A549 (cell line): ENCODE measurements at regions not wholly inside any gene's neighbourhood (a gene's known extent, or its start where the extent isn't known, plus 50 kb on each side); places are given as distances from the start of the nearest gene placed in this dataset.
"Not testable (repeated sequence)": the region's sequence is repeated elsewhere in the genome, so short reads cannot be mapped to it uniquely, and the experiment has no call there.

ENCODE experiments used
- ATAC-seq, 2 experiments: fragments of 200-7000 bp in 1 of 2; fragments of >200 bp in 1 of 2; cut with Nextera tagmentation in 1 of 2; cut with Tn5 transposase in 1 of 2; 3 replicates each; pipeline versions ENCODE4 v1.8.0 to v1.9.1; 2018 to 2020; ENCODE audit warnings: mild to moderate bottlenecking in 1 of 2, moderate library complexity in 1 of 2
- CTCF ChIA-PET: fragments of 300-600 bp; sonication (Branson Sonifier 250); formaldehyde crosslinking; extraction: SDS; loops from one replicate; lab custom pipeline; 2021; ENCODE audit warnings: antibody characterized with exemption, inconsistent platforms; lab: Yijun Ruan, JAX
- POLR2A ChIA-PET: fragments of 350-600 bp; formaldehyde crosslinking; extraction: SDS; loops from one replicate; lab custom pipeline; 2021; ENCODE audit warnings: antibody characterized with exemption, inconsistent platforms; lab: Yijun Ruan, JAX
- DNase-seq, 2 experiments: peaks; one replicate each; pipeline versions ENCODE4 v3.0.0 to v3.0.0-alpha.2; 2011 to 2016; ENCODE audit warnings: low read depth in 1 of 2, low spot score in 1 of 2
- FAIRE-seq: peaks from 2 replicates; lab custom pipeline; 2011; peaks lifted over from hg19 to GRCh38; lab: Jason Lieb, UNC
- H3K27ac ChIP-seq, 2 experiments: fragments of >200 bp; sonication (Bioruptor Twin); formaldehyde crosslinking; 3 replicates each; pipeline ENCODE4 v1.5.1; 2016 to 2017
- H3K4me1 ChIP-seq: fragments of >200 bp; sonication (Bioruptor Twin); formaldehyde crosslinking; 3 replicates; pipeline ENCODE4 v1.6.1; 2016
- H3K4me2 ChIP-seq: fragments of >200 bp; sonication (Bioruptor Twin); formaldehyde crosslinking; 3 replicates; pipeline ENCODE4 v1.6.1; 2016
- H3K4me3 ChIP-seq: fragments of >200 bp; sonication (Bioruptor Twin); formaldehyde crosslinking; 3 replicates; pipeline ENCODE4 v1.5.1; 2016
- H3K9me3 ChIP-seq: fragments of >200 bp; sonication (Bioruptor Twin); formaldehyde crosslinking; 3 replicates; pipeline ENCODE4 v1.6.1; 2016
- BCL3 ChIP-seq: fragments of >200 bp; sonication (Bioruptor Twin); formaldehyde crosslinking; IDR thresholded peaks from 3 replicates; pipeline ENCODE4 v1.6.1; 2016
- BHLHE40 ChIP-seq: IDR thresholded peaks from 2 replicates; pipeline ENCODE4 v1.6.1; 2012; ENCODE audit warnings: low read depth, low read length, inconsistent platforms
- CBX8 ChIP-seq: fragments of 200-600 bp; sonication (generic); IDR thresholded peaks from 2 replicates; pipeline ENCODE4 v1.6.1; 2016
- FOSB ChIP-seq: fragments of 250-450 bp; sonication (Bioruptor Pico); IDR thresholded peaks from 2 replicates; pipeline ENCODE4 v1.5.0; 2020; ENCODE audit warnings: mild to moderate bottlenecking, moderate library complexity
- FOXS1 ChIP-seq: fragments of 250-450 bp; sonication (Bioruptor Pico); IDR thresholded peaks from 2 replicates; pipeline ENCODE4 v1.5.0; 2020; ENCODE audit warnings: mild to moderate bottlenecking, moderate library complexity
- GATA3 ChIP-seq: IDR thresholded peaks from 2 replicates; pipeline ENCODE4 v1.6.1; 2012; ENCODE audit warnings: borderline replicate concordance
- HES2 ChIP-seq: fragments of >200 bp; sonication (Bioruptor Twin); formaldehyde crosslinking; IDR thresholded peaks from 2 replicates; pipeline ENCODE4 v1.6.1; 2016
- HEYL ChIP-seq: fragments of 250-450 bp; sonication (Bioruptor Pico); IDR thresholded peaks from 2 replicates; pipeline ENCODE4 v1.8.0; 2021; ENCODE audit warnings: mild to moderate bottlenecking, moderate library complexity
- HOXB13 ChIP-seq: fragments of 250-450 bp; sonication (Bioruptor Pico); IDR thresholded peaks from 2 replicates; pipeline ENCODE4 v1.5.0; 2020; ENCODE audit warnings: low read depth, mild to moderate bottlenecking, moderate library complexity
- KDM1A ChIP-seq: fragments of 200-600 bp; sonication (generic); IDR thresholded peaks from 2 replicates; pipeline ENCODE4 v1.6.1; 2016; ENCODE audit warnings: low read depth, mild to moderate bottlenecking
- KDM5A ChIP-seq: fragments of 200-600 bp; sonication (generic); IDR thresholded peaks from 2 replicates; pipeline ENCODE4 v1.6.1; 2016; ENCODE audit warnings: antibody characterized with exemption, mild to moderate bottlenecking
- MAFK ChIP-seq: fragments of 450-650 bp; IDR thresholded peaks from 2 replicates; pipeline ENCODE4 v1.6.1; 2014; ENCODE audit not compliant: partially characterized antibody
- MAX ChIP-seq: IDR thresholded peaks from 2 replicates; pipeline ENCODE4 v1.6.1; 2012
- NFE2L2 ChIP-seq: fragments of 150-350 bp; conservative IDR thresholded peaks from 2 replicates; pipeline ENCODE4 v1.6.1; 2014; ENCODE audit warnings: low read length
- NPAS2 ChIP-seq: fragments of 250-450 bp; sonication (Bioruptor Pico); IDR thresholded peaks from 2 replicates; pipeline ENCODE4 v1.8.0; 2022; ENCODE audit warnings: mild to moderate bottlenecking, moderate library complexity, borderline replicate concordance
- NR3C1 ChIP-seq: fragments of >200 bp; sonication (Bioruptor Twin); formaldehyde crosslinking; IDR thresholded peaks from 3 replicates; pipeline ENCODE4 v1.6.1; 2017
- USF2 ChIP-seq: fragments of 450-650 bp; IDR thresholded peaks from 2 replicates; pipeline ENCODE4 v1.6.1; 2014; ENCODE audit warnings: antibody characterized with exemption
- ZSCAN20 ChIP-seq: fragments of 250-450 bp; sonication (Bioruptor Pico); IDR thresholded peaks from 2 replicates; pipeline ENCODE4 v1.8.0; 2022; ENCODE audit warnings: mild to moderate bottlenecking, moderate library complexity
- WGBS: methylation state at CpG from one replicate; pipeline ENCODE4 v1.1.6; 2017; ENCODE audit errors: missing lambda C conversion rate; 5-methylcytosine and 5-hydroxymethylcytosine counted together

GRCh38 chr12:112686373-112686772 is 105.2 kb upstream of the RPH3A start:
- Histone ChIP-seq H3K4me1 (peaks cover 11% of the 10 kb centered on the region; the same call in 1 of the 3 replicates), H3K27ac (no peak overlapping the region), H3K9me3 (peaks cover 5% of the 10 kb centered on the region; the same call in 1 of the 3 replicates), H3K4me3 (no peak overlapping the region)
- ChIA-PET CTCF (no interaction called here), POLR2A (no interaction called here)
- WGBS: 21% methylated on average over 2 of the region's 2 CpGs
- peak; percentile 43 to 58; a peak in 3 of 6 replicates for ATAC-seq
- TF ChIP-seq MAFK: no peak
- peak; percentile 41; the same call in 1 of the 2 replicates for TF ChIP-seq MAX
- TF ChIP-seq KDM5A: no peak
- TF ChIP-seq, all 56 proteins: peak for 1
- FAIRE-seq (no peak), DNase-seq (peak in 1 of 2 experiments; percentile 48)
- H3K4me2 ChIP-seq: no peak overlapping the region

GRCh38 chr12:112694065-112694464 is 97.5 kb upstream of the RPH3A start:
- ChIA-PET CTCF (interaction anchor here (0.6 to 0.7 kb wide), 2 partner anchors 670 to 973 kb away, joined by 3 to 4 read pairs; no protein-coding TSS in a partner anchor), POLR2A (no interaction called here)
- H3K9me3 ChIP-seq: peaks cover 9% of the 10 kb centered on the region; the same call in 1 of the 3 replicates
- no peak overlapping the region for H3K4me2 ChIP-seq
- FAIRE-seq: no peak
- WGBS: 49% methylated on average over 9 of the region's 9 CpGs
- no peak for DNase-seq
- H3K27ac ChIP-seq: no peak overlapping the region
- ATAC-seq: no peak
- H3K4me3 ChIP-seq: no peak overlapping the region
- TF ChIP-seq HEYL (CRISPR knock-in tag) (no peak), ZSCAN20 (CRISPR knock-in tag) (no peak), NFE2L2 (no peak), NPAS2 (CRISPR knock-in tag) (no peak), NR3C1 (no peak), GATA3 (no peak)
- H3K4me1 ChIP-seq: no peaks in the 10 kb centered on the region

- whole genome bisulfite sequencing: 40% methylated on average over 7 of the region's 7 CpGs
- H3K4me2 ChIP-seq, CTCF ChIA-PET, H3K9me3 ChIP-seq, H3K4me1 ChIP-seq, ATAC-seq, DNase-seq, POLR2A ChIA-PET, H3K27ac ChIP-seq, H3K4me3 ChIP-seq, FAIRE-seq: not testable (repeated sequence)
Observed at GRCh38 chr12:112697441-112697840, 94.1 kb upstream of the RPH3A start.

GRCh38 chr12:112705037-112705632 is 86.4 kb upstream of the RPH3A start:
- peak; percentile 54 to 76; a peak in 4 of 6 replicates for ATAC-seq
- peak in 1 of 2 experiments; percentile 38 for DNase-seq
- peak; percentile 74 for FAIRE-seq
- peaks cover 3% of the 10 kb centered on the region; the same call in 1 of the 3 replicates for H3K4me1 ChIP-seq
- H3K4me2 ChIP-seq: no peak overlapping the region
- no peaks in the 10 kb centered on the region for H3K9me3 ChIP-seq
- H3K4me3 ChIP-seq: no peak overlapping the region
- TF ChIP-seq HOXB13 (CRISPR knock-in tag): no peak
- no peak for TF ChIP-seq FOSB (CRISPR knock-in tag)
- TF ChIP-seq BHLHE40: no peak
- no peak for TF ChIP-seq HES2
- TF ChIP-seq BCL3: no peak
- no peak for TF ChIP-seq KDM1A
- CTCF ChIA-PET: no interaction called here
- no peak overlapping the region for H3K27ac ChIP-seq
- POLR2A ChIA-PET: no interaction called here

GRCh38 chr12:112710414-112710813 is 81.1 kb upstream of the RPH3A start:
- DNase-seq: peak in 1 of 2 experiments; percentile 21
- ATAC-seq: peak; percentile 33 to 63; a peak in 3 of 6 replicates
- peak overlapping the region; percentile 19; the same call in 1 of the 3 replicates for H3K4me2 ChIP-seq
- CTCF ChIA-PET: interaction anchor here (1.1 to 1.3 kb wide), 2 partner anchors 10 to 29 kb away, joined by 3 to 4 read pairs; no protein-coding TSS in a partner anchor
- WGBS: 33% methylated on average over 4 of the region's 4 CpGs
- TF ChIP-seq FOXS1 (CRISPR knock-in tag) (no peak), MAFK (no peak), CBX8 (no peak), USF2 (no peak)
- H3K9me3 ChIP-seq: no peaks in the 10 kb centered on the region
- H3K4me1 ChIP-seq: peaks cover 12% of the 10 kb centered on the region; the same call in 2 of the 3 replicates
- no peak for FAIRE-seq
- POLR2A ChIA-PET: no interaction called here
- H3K27ac ChIP-seq: peak overlapping the region in 1 of 2 experiments; percentile 56; a peak in 1 of 6 replicates
- H3K4me3 ChIP-seq: no peak overlapping the region
